Skeletal muscle satellite cell (primary cell): ENCODE measurements at regions not wholly inside any gene's neighbourhood (a gene's known extent, or its start where the extent isn't known, plus 50 kb on each side); places are given as distances from the start of the nearest gene placed in this dataset.

Experiments used
- H3K27me3 ChIP-seq: 2 replicates; pipeline ENCODE4 v1.7.0; 2013; ENCODE audit warnings: low read length; ENCODE audit not compliant: control insufficient read depth, insufficient read depth
- H3K36me3 ChIP-seq: 2 replicates; pipeline ENCODE4 v1.7.0; 2013; ENCODE audit warnings: mild to moderate bottlenecking, control low read depth, low read length; ENCODE audit not compliant: insufficient read depth
- H3K4me1 ChIP-seq: 2 replicates; pipeline ENCODE4 v1.7.0; 2013; ENCODE audit warnings: low read length; ENCODE audit not compliant: control insufficient read depth, insufficient read depth
- H3K4me2 ChIP-seq: 2 replicates; pipeline ENCODE4 v1.7.0; 2013; ENCODE audit warnings: mild to moderate bottlenecking, low read length
- H3K4me3 ChIP-seq: 2 replicates; pipeline ENCODE4 v1.7.0; 2013; ENCODE audit warnings: low read length
- H3K9ac ChIP-seq: 2 replicates; pipeline ENCODE4 v1.7.0; 2013; ENCODE audit warnings: mild to moderate bottlenecking, low read depth, low read length, moderate library complexity
- H3K9me3 ChIP-seq: replicated peaks from 2 replicates; pipeline ENCODE4 v1.7.0; 2013; ENCODE audit warnings: mild to moderate bottlenecking, control low read depth, low read length

- peaks cover 27% of the 10 kb centered on the region for H3K27me3 ChIP-seq
- no peak overlapping the region for H3K4me2 ChIP-seq
- H3K9me3 ChIP-seq: no peaks in the 10 kb centered on the region
- H3K4me3 ChIP-seq: no peak overlapping the region
- H3K36me3 ChIP-seq: no peaks in the 10 kb centered on the region
- H3K4me1 ChIP-seq: no peaks in the 10 kb centered on the region
- no peak overlapping the region for H3K9ac ChIP-seq
Measured at GRCh38 chr2:15722980-15723379, 131.3 kb downstream of the DDX1 start.

GRCh38 chr2:15724235-15724634 is 132.6 kb downstream of the DDX1 start:
- Histone ChIP-seq H3K9me3 (no peaks in the 10 kb centered on the region), H3K4me1 (no peaks in the 10 kb centered on the region)

DNA sequence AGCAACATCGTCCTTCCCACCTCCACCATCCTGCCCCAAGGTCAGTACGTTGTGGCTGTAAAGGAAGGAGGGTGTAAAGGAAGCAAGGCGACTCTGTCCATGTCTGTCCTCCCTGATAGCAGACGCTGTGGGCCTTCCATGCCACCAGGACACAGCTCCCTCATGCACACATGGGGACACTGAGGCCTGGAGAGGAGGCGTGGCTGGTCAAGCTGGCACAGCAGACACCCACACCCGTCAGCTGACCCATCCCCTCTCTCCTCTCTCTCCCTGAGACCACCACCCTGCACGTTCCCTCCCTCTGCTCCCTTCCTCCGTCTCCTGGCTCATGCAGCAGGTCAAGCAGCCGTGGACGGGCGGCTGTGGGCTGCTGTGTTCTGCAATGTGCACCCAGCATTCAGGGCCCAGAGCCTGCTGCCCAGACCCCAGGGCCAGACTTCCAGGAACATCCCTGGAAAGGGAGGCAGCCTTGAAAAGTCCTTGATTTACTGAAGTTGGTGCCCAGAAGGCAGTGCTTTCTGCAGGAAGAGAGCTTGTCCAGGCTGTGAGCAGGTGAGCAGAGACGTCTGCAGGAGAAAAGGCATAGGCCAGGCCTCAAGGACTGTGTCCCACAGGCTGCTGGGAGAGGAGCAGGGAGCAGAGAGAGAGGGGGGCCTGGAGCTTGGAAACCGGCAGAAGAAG is 133.6 kb downstream of the DDX1 start:
- no peaks in the 10 kb centered on the region for H3K9me3 ChIP-seq
- no peaks in the 10 kb centered on the region for H3K36me3 ChIP-seq
- H3K27me3 ChIP-seq: peaks cover 24% of the 10 kb centered on the region
- no peak overlapping the region for H3K4me3 ChIP-seq
- H3K9ac ChIP-seq: no peak overlapping the region
- no peak overlapping the region for H3K4me2 ChIP-seq
- H3K4me1 ChIP-seq: peaks cover 4% of the 10 kb centered on the region

More at GRCh38 chr2:15724235-15724634, 132.6 kb downstream of the DDX1 start:
- Histone ChIP-seq H3K4me3 (no peak overlapping the region), H3K4me2 (no peak overlapping the region), H3K27me3 (peaks cover 27% of the 10 kb centered on the region), H3K36me3 (no peaks in the 10 kb centered on the region), H3K9ac (no peak overlapping the region)

GRCh38 chr2:15725782-15726112 is 134.1 kb downstream of the DDX1 start:
- Histone ChIP-seq H3K4me3 (no peak overlapping the region), H3K9me3 (no peaks in the 10 kb centered on the region), H3K27me3 (peaks cover 24% of the 10 kb centered on the region), H3K9ac (no peak overlapping the region), H3K4me1 (peaks cover 10% of the 10 kb centered on the region), H3K4me2 (no peak overlapping the region), H3K36me3 (no peaks in the 10 kb centered on the region)

DNA sequence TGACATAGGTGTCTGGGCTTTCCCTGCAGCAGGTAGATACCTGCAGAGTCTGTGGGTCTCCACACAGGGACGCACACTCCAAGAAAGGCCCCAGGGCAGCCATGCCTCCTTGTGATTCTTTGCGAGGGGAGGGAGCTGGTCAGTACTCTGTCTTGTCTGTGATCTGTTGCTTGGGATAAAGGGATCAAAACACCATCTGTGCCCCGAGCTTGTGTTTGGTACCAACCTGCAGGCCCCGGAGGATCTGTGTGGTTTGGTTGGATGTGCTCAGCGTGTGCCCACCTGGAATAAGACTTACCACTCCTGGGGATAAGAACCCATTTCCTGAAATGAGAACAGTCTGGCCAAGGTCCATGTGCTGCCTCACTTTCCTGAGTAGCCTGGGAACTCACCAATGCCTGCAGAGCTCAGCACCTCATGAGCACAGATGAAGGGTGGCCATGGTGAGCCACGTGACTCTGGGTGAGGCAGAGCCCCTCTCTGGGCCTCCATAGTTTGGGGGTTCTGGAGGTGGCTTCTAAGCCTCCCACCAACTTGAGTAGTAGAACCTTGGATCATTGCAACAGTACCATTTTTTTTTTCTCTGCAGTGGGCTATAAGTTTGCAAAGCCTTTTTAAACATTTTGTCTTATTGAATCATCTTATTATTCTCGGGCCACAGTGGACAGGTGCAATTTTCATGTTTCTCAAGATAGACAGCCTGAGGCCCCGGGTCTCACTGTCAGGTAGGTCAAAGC is 134.8 kb downstream of the DDX1 start:
- H3K9ac ChIP-seq: no peak overlapping the region

GRCh38 chr2:15727396-15728244 is 136.0 kb downstream of the DDX1 start:
- H3K4me1 ChIP-seq: peaks cover 14% of the 10 kb centered on the region
- no peak overlapping the region for H3K4me2 ChIP-seq
- no peak overlapping the region for H3K9ac ChIP-seq
- no peak overlapping the region for H3K4me3 ChIP-seq
- no peaks in the 10 kb centered on the region for H3K36me3 ChIP-seq
- peaks cover 42% of the 10 kb centered on the region for H3K27me3 ChIP-seq
- H3K9me3 ChIP-seq: no peaks in the 10 kb centered on the region

More for the DNA sequence above, 134.8 kb downstream of the DDX1 start:
- Histone ChIP-seq H3K27me3 (peaks cover 31% of the 10 kb centered on the region), H3K4me1 (peaks cover 14% of the 10 kb centered on the region), H3K4me2 (no peak overlapping the region), H3K9me3 (no peaks in the 10 kb centered on the region), H3K4me3 (no peak overlapping the region), H3K36me3 (no peaks in the 10 kb centered on the region)

GRCh38 chr2:15728245-15728938 is 136.7 kb downstream of the DDX1 start:
- Histone ChIP-seq H3K4me1 (peaks cover 16% of the 10 kb centered on the region), H3K27me3 (peaks cover 45% of the 10 kb centered on the region), H3K4me2 (no peak overlapping the region), H3K36me3 (no peaks in the 10 kb centered on the region), H3K4me3 (no peak overlapping the region), H3K9me3 (no peaks in the 10 kb centered on the region), H3K9ac (no peak overlapping the region)

GRCh38 chr2:15729001-15729400 is 137.3 kb downstream of the DDX1 start:
- H3K9me3 ChIP-seq: no peaks in the 10 kb centered on the region
- H3K27me3 ChIP-seq: peaks cover 45% of the 10 kb centered on the region
- no peak overlapping the region for H3K9ac ChIP-seq
- no peak overlapping the region for H3K4me2 ChIP-seq
- H3K4me3 ChIP-seq: no peak overlapping the region
- peaks cover 23% of the 10 kb centered on the region for H3K4me1 ChIP-seq
- H3K36me3 ChIP-seq: no peaks in the 10 kb centered on the region

DNA sequence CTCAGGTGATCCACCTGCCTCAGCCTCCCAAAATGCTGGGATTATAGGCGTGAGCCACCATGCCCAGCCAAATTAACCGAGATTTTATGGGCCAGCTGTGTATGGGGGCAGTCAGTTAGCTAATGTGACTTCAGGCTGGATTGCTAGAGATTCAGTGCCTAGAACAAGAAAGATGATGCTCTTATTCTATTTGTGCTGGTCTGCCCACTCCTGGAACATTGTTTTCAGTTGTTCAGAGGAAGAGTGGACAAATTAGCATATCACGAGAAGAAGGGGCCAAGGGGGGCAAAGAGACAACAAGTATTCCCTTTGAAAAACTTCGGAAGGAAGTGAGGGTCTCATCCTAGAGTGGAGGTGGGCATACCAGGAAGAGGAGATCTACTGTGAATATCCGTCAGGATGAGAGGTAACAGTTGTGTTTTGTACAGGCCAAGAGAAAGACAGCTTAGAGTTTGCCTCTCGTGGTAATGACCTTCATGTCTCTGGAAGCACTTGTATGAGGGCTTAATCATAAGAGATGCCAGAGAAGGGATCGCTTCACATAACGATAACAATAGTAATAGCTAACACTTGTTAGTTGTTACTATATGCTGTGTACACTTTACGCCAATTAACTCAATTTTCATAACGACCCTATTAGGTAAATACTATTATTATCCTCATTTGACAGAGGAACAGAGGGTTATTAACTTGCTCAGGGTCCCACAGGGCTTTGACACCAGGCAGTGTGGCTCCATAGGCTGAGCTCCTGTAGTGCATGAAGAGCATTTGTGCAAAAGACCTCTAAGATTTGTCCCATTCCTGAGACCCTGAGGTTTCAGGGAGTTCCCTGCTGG is 138.3 kb downstream of the DDX1 start:
- no peak overlapping the region for H3K4me2 ChIP-seq
- no peak overlapping the region for H3K4me3 ChIP-seq
- peaks cover 52% of the 10 kb centered on the region for H3K27me3 ChIP-seq
- peaks cover 24% of the 10 kb centered on the region for H3K4me1 ChIP-seq
- H3K9ac ChIP-seq: no peak overlapping the region
- H3K36me3 ChIP-seq: no peaks in the 10 kb centered on the region
- no peaks in the 10 kb centered on the region for H3K9me3 ChIP-seq

GRCh38 chr2:15730545-15731212 is 139.0 kb downstream of the DDX1 start:
- Histone ChIP-seq H3K9me3 (no peaks in the 10 kb centered on the region), H3K36me3 (no peaks in the 10 kb centered on the region), H3K4me3 (no peak overlapping the region), H3K9ac (no peak overlapping the region), H3K4me2 (no peak overlapping the region), H3K4me1 (peaks cover 24% of the 10 kb centered on the region), H3K27me3 (peaks cover 53% of the 10 kb centered on the region)
